HepG2 (cell line): ENCODE measurements at regions not wholly inside any gene's neighbourhood (a gene's known extent, or its start where the extent isn't known, plus 50 kb on each side); places are given as distances from the start of the nearest gene placed in this dataset.

Experiments
- ATAC-seq: fragments of 200-7000 bp; cut with Tn5 transposase; 3 replicates; pipeline ENCODE4 v1.9.1; 2020; ENCODE audit warnings: mild to moderate bottlenecking, moderate library complexity
- BruUV-seq: library from RNA; stranded (reverse); fragments of 400-500 nt; replicated peaks from 2 replicates; lab custom pipeline; 2021; lab: Mats Ljungman, UMichigan
- CTCF ChIA-PET: fragments of 300-600 bp; formaldehyde crosslinking; extraction: SDS; loops from one replicate; lab custom pipeline; 2021; ENCODE audit warnings: low total read pairs, inconsistent platforms, low intra/inter-chr PET ratio; lab: Yijun Ruan, JAX
- POLR2A ChIA-PET: fragments of 350-600 bp; sonication (Branson Sonifier 250); formaldehyde crosslinking; loops from one replicate; lab custom pipeline; 2020; ENCODE audit warnings: antibody characterized with exemption, inconsistent platforms; lab: Yijun Ruan, JAX
- DNase-seq: peaks from one replicate; pipeline ENCODE4 v3.0.0-alpha.2; 2015; ENCODE audit warnings: low spot score
- FAIRE-seq: peaks from 3 replicates; lab custom pipeline; 2011; peaks lifted over from hg19 to GRCh38; lab: Jason Lieb, UNC
- H2AFZ ChIP-seq: one replicate; pipeline ENCODE4 v1.6.1; 2011; ENCODE audit warnings: low read length, inconsistent platforms
- H3K27ac ChIP-seq: fragments of 300-600 bp; 3 replicates; pipeline ENCODE4 v1.8.0; 2011; ENCODE audit warnings: mixed run types, mild to moderate bottlenecking, mixed read lengths, low read length, inconsistent platforms; ENCODE audit not compliant: insufficient read depth; ENCODE audit errors: extremely low read length
- H3K27me3 ChIP-seq, 2 experiments: fragments of 200-600 bp in 1 of 2; 2 replicates in 1 of 2; 3 replicates in 1 of 2; pipeline versions ENCODE4 v1.6.0 to v1.8.0; 2011; ENCODE audit warnings: low read length in 2 of 2, mild to moderate bottlenecking in 2 of 2, moderate library complexity in 2 of 2, inconsistent platforms in 1 of 2; ENCODE audit not compliant: insufficient read depth in 2 of 2, control insufficient read depth in 1 of 2
- H3K36me3 ChIP-seq, 2 experiments: fragments of 200-600 bp in 1 of 2; replicated peaks in 1 of 2; 2 replicates in 1 of 2; 3 replicates in 1 of 2; pipeline versions ENCODE4 v1.5.1 to v1.8.0; 2011; ENCODE audit warnings: low read length in 2 of 2, inconsistent platforms in 1 of 2; ENCODE audit not compliant: insufficient read depth in 2 of 2, control insufficient read depth in 1 of 2
- H3K4me1 ChIP-seq: 2 replicates; pipeline ENCODE4 v1.5.1; 2012; ENCODE audit warnings: low read length, inconsistent platforms; ENCODE audit not compliant: insufficient read depth
- H3K4me2 ChIP-seq: 2 replicates; pipeline ENCODE4 v1.6.0; 2011; ENCODE audit warnings: low read depth, low read length, inconsistent platforms
- H3K4me3 ChIP-seq, 3 experiments: fragments of 200-600 bp in 1 of 3; sonication (generic), shearing (Covaris generic) in 1 of 3; replicated peaks in 1 of 3; 2 replicates each; pipeline ENCODE4 v1.5.1; 2011 to 2016; ENCODE audit warnings: low read length in 3 of 3, inconsistent platforms in 2 of 3, low read depth in 2 of 3, mild to moderate bottlenecking in 2 of 3, control low read depth in 1 of 3, mixed read lengths in 1 of 3; ENCODE audit not compliant: insufficient read depth in 1 of 3
- H3K79me2 ChIP-seq: one replicate; pipeline ENCODE4 v1.6.1; 2011; ENCODE audit warnings: low read length, inconsistent platforms; ENCODE audit not compliant: insufficient read depth
- H3K9ac ChIP-seq: 2 replicates; pipeline ENCODE4 v1.6.0; 2011; ENCODE audit warnings: mild to moderate bottlenecking, low read depth, low read length, inconsistent platforms; ENCODE audit not compliant: insufficient read depth
- H3K9me3 ChIP-seq: 2 replicates; pipeline ENCODE4 v1.5.1; 2012; ENCODE audit warnings: mild to moderate bottlenecking, low read length
- H4K20me1 ChIP-seq: 2 replicates; pipeline ENCODE4 v1.6.0; 2011; ENCODE audit warnings: inconsistent platforms, mild to moderate bottlenecking, low read length, moderate library complexity; ENCODE audit not compliant: insufficient read depth
- GFI1 ChIP-seq: sonication (generic); formaldehyde crosslinking; IDR thresholded peaks from 2 replicates; pipeline ENCODE4 v1.5.0; 2020; ENCODE audit warnings: missing genetic modification reagents, mild to moderate bottlenecking, borderline replicate concordance
- NFRKB ChIP-seq: fragments of 450-650 bp; IDR thresholded peaks from 2 replicates; pipeline ENCODE4 v1.6.1; 2017
- WGBS: methylation state at CpG from one replicate; pipeline ENCODE4 v1.1.6; 2017; ENCODE audit warnings: low lambda C conversion rate; 5-methylcytosine and 5-hydroxymethylcytosine counted together
- in situ Hi-C: cut with HindIII; loops from 2 replicates; pipeline ENCODE4 v1.10.0; 2017; ENCODE audit warnings: low pct_unique_long_range_greater_than_20kb; ENCODE audit not compliant: extremely low pct_ligation_motif_present
- intact Hi-C: fragments of 100-400 bp; cut with micrococcal nuclease; formaldehyde crosslinking; loops from one replicate; pipeline ENCODE4 v1.10.0; 2022; ENCODE audit not compliant: unreplicated experiment
- TF ChIP-seq, protein P1 (sequence below): sonication (generic); formaldehyde crosslinking; IDR thresholded peaks from 2 replicates; pipeline ENCODE4 v1.9.0; 2022; ENCODE audit warnings: missing genetic modification reagents, mild to moderate bottlenecking, borderline replicate concordance

DNA sequence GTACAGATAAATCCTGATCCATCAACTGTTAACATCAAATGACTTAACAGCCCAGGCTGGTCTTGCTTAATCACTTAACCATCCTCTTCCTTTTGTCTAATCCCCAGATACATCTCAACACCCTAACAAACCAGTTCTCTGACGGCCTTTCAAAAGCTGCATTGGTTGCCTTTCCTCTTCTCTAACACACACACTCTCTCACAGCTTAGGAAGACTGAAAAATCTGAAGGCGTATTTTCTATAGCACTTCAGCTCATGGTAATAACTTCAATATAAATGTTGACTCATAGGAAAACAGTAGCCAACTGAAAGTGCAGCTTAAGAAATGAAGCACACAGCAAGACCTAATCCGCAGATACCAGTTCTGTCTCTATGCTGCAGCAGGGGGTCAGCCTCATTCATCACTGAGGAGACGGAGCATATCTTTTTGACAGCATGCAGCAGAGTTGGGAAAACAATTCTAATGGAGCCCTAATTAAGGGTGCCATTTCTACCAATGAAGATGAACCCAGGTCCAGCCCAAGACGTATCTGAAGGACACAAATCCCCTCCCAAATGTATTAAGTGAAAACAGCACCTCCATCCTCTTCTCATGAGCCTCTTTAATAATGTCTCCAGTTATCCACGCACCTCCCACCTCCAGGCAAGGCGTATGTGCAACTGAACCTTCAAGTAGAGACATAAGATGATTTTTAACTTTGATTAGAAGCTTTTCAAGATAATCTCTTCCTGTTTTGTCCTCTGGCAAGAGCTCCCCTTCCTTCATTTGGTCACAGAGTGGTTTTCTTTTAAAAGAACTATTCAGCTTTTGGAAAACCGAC is 211.7 kb upstream of the NFE2L3 start (continued):
- TF ChIP-seq, protein P1, sequence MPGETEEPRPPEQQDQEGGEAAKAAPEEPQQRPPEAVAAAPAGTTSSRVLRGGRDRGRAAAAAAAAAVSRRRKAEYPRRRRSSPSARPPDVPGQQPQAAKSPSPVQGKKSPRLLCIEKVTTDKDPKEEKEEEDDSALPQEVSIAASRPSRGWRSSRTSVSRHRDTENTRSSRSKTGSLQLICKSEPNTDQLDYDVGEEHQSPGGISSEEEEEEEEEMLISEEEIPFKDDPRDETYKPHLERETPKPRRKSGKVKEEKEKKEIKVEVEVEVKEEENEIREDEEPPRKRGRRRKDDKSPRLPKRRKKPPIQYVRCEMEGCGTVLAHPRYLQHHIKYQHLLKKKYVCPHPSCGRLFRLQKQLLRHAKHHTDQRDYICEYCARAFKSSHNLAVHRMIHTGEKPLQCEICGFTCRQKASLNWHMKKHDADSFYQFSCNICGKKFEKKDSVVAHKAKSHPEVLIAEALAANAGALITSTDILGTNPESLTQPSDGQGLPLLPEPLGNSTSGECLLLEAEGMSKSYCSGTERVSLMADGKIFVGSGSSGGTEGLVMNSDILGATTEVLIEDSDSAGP = no peak

DNA sequence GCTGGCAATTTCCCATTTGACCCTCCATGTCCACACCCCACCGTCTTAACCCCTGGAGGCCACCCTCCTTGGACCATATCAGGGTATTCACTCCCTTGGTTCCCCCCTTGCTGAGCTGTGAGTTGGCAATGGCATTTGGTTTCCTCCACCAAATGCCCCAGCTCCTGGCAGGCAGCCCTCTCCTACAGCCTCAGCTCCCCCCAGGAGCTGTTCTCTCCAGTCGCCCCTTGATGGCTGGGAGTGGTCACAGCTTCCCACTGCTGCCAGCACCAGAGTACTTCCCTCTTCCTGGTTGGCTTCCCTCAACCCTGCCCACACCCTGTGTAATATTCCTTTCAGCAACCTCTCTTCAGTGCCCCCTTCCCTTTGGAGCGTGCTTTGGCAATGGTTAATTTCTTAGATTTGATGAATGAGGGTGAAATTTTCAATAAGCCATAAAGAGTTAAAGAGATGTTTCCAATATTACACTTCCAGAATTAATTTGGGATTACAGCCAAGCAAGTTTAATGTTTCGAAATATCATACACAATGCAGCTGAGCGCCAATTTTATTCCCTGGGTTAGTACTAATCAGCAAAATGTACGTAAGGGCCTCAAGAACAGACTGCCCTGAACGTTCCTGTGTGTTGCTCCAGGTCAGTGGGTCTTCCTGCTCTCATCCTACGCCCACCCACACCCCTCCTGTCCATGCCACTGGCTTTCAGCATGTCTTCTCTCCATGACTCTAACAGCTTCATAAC is 207.1 kb upstream of the NFE2L3 start:
- TF ChIP-seq GFI1 (CRISPR knock-in tag) (no peak), NFRKB (no peak)
- 43% methylated on average over 8 of the region's 8 CpGs for WGBS
- Histone ChIP-seq H3K9me3 (no peaks in the 10 kb centered on the region), H3K79me2 (no peaks in the 10 kb centered on the region), H3K27ac (no peak overlapping the region), H4K20me1 (no peaks in the 10 kb centered on the region), H3K4me1 (peaks cover 20% of the 10 kb centered on the region), H3K4me2 (no peak overlapping the region), H3K36me3 (no peaks in the 10 kb centered on the region), H3K9ac (no peak overlapping the region), H2AFZ (no peak overlapping the region), H3K27me3 (peaks cover 0 to 7% of the 10 kb centered on the region in 2 experiments; a peak in 1 of 5 replicates), H3K4me3 (no peak overlapping the region)
- ChIA-PET POLR2A (no interaction called here), CTCF (no interaction called here)
- DNase-seq (no peak), FAIRE-seq (no peak), ATAC-seq (no peak; the same call in 2 of the 3 replicates)
- BruUV-seq = no TSS peak
- intact Hi-C loops (no loop called here), in situ Hi-C loops (no loop called here)
